ENCODE measurements at regions not wholly inside any gene's neighbourhood (a gene's known extent, or its start where the extent isn't known, plus 50 kb on each side); places are given as distances from the start of the nearest gene placed in this dataset.

GRCh38 chr1:30363031-30363430 is 360.4 kb downstream of the MATN1 start:
- no peak for TF ChIP-seq TAF1 (IDR thresholded peaks at IDR 0.05; ENCODE audit: borderline replicate concordance, low read depth, low read length)
- no peak for TF ChIP-seq POLR2A (IDR thresholded peaks at IDR 0.05; ENCODE audit: low read depth, low read length)
- no peak for TF ChIP-seq POLR2AphosphoS5 (IDR thresholded peaks at IDR 0.05; ENCODE audit: low read depth, low read length)
